ENCODE measurements at regions not wholly inside any gene's neighbourhood (a gene's known extent, or its start where the extent isn't known, plus 50 kb on each side); places are given as distances from the start of the nearest gene placed in this dataset.
"Not testable (repeated sequence)": the region's sequence is repeated elsewhere in the genome, so short reads cannot be mapped to it uniquely, and the experiment has no call there.

DNA sequence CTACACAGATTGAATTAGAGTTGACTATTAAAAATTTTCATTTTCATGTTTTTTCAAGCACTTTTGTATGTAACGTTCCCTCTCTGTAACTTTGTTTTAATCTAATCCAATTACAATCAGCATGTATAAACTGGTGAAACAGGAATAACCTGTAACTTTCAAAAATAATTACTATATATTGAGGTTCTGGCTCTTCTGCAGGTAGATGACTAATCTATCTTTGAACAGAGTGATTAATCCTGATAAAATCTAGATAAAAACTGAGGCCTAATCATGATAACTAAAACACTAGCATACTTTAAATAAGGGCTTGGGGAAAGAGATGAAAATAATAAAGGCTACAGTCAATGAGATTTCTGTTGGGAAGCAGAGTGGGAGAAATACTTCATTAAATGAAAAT is 101.6 kb upstream of the KCND2 start:
- H3K4me3 ChIP-seq: no peak overlapping the region
- H3K27ac ChIP-seq: no peak overlapping the region
- no peaks in the 10 kb centered on the region for H3K4me1 ChIP-seq (replicated peaks)
- DNase-seq (ENCODE audit: low read depth in 1 of 2, low spot score in 2 of 2): no peak
- no peaks in the 10 kb centered on the region for H3K36me3 ChIP-seq
- H3K9me3 ChIP-seq (replicated peaks): no peaks in the 10 kb centered on the region
- no peaks in the 10 kb centered on the region for H3K27me3 ChIP-seq (replicated peaks)

DNA sequence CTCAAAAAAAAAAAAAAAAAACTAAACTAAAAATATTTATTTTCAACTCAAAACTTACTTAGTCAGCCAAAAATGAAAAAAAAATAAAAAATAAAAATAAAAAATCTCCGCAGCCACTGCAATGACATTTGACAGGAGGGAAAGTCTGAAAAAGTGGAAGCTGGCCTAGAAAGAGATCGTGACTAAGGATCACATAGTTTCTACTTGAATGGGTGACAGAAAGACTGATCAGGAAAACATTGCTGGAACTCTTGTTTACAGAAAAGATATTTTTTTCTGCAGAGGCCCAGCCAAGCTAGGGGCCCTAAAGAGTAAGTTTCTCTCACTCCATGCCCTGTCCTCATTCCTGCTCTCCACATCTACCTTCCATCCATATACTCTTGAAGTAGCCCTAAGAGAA is 92.8 kb upstream of the KCND2 start:
- no peak for DNase-seq (ENCODE audit: low read depth in 1 of 2, low spot score in 2 of 2)

DNA sequence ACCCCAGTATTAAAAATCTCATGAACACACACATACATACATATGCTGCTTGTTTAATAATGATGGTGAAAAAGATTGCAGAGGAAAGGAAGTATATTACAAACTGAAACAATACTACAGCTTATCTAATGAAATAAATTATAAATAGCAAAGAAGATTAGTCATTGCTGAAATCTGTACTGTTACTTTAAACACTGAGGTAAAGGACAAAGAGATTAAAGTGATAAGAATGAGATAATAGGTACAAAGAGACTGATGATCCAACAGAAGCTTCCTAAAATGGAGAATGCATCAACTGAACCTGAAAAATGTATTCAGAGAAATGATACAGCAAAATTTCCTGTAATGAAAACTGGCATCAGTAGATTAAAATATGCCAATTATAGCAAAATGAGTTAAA is 91.5 kb upstream of the KCND2 start:
- Histone ChIP-seq H3K36me3 (no peaks in the 10 kb centered on the region), H3K4me3 (no peak overlapping the region), H3K4me1 (replicated peaks) (no peaks in the 10 kb centered on the region), H3K27me3 (replicated peaks) (no peaks in the 10 kb centered on the region), H3K9me3 (replicated peaks) (no peaks in the 10 kb centered on the region), H3K27ac (no peak overlapping the region)
- DNase-seq (ENCODE audit: low read depth in 1 of 2, low spot score in 2 of 2): no peak

More for the DNA sequence above, 92.8 kb upstream of the KCND2 start:
- H3K27ac ChIP-seq: no peak overlapping the region
- no peak overlapping the region for H3K4me3 ChIP-seq
- H3K36me3 ChIP-seq: no peaks in the 10 kb centered on the region
- H3K27me3 ChIP-seq (replicated peaks): no peaks in the 10 kb centered on the region
- no peaks in the 10 kb centered on the region for H3K4me1 ChIP-seq (replicated peaks)
- H3K9me3 ChIP-seq (replicated peaks): no peaks in the 10 kb centered on the region

DNA sequence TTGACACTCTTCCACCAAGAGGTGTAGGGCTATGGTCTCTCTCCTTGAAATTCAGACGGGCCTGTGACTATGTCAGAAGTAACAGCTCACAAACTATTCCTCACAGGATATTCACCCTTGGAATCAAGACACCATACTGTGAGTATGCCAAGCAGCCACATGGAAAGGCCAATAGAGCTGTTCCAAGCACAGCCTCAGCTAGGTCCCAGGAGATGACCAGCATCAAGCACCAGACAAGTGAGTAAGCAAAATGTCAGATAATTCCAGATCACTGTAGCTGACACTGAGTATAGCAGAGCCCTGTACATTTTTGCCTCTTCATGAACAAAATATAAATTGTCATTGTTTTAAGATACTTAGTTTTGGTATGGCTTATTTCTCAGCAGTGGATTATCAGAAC is 88.1 kb upstream of the KCND2 start:
- Histone ChIP-seq H3K4me1 (replicated peaks) (no peaks in the 10 kb centered on the region), H3K27me3 (replicated peaks) (no peaks in the 10 kb centered on the region), H3K4me3 (no peak overlapping the region), H3K27ac (no peak overlapping the region), H3K36me3 (no peaks in the 10 kb centered on the region), H3K9me3 (replicated peaks) (no peaks in the 10 kb centered on the region)
- no peak for DNase-seq (ENCODE audit: low read depth in 1 of 2, low spot score in 2 of 2)

DNA sequence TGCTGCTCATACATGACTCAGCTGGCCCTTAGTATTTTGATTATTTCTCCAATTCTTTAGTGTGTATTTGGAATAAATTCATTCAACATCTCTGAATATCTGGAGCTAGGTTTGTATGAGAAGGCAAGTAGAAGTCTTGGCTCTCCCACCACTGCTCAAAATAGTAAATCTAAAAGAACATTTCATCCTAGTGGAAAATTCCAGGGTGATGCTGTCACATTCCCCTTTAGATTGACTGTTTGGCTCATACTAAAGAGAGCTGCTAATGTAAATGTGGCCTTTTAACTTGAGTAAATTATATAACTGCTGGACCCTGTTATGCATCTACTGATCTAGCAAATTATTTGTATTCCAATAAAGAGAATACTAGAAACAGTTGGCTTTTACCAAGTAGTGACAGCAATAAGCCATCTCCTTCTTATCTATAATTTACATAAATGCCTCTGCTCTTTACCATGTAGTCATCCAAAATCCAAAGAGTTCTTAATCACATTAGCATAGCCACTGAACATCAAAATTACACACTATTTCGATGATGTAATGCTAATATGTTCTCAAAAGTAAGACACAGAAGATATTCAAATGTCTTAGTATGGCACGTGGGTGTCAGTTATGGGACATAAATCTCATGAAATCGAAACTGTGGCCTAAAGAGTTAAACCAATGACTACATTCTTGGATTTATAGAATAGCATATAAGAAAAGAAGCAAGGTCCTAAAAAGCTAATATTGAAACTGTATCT is 86.9 kb upstream of the KCND2 start:
- H3K27ac ChIP-seq: no peak overlapping the region
- no peaks in the 10 kb centered on the region for H3K27me3 ChIP-seq (replicated peaks)
- H3K36me3 ChIP-seq: no peaks in the 10 kb centered on the region
- H3K9me3 ChIP-seq (replicated peaks): no peaks in the 10 kb centered on the region
- H3K4me3 ChIP-seq: no peak overlapping the region
- H3K4me1 ChIP-seq (replicated peaks): no peaks in the 10 kb centered on the region
- DNase-seq (ENCODE audit: low read depth in 1 of 2, low spot score in 2 of 2): no peak

DNA sequence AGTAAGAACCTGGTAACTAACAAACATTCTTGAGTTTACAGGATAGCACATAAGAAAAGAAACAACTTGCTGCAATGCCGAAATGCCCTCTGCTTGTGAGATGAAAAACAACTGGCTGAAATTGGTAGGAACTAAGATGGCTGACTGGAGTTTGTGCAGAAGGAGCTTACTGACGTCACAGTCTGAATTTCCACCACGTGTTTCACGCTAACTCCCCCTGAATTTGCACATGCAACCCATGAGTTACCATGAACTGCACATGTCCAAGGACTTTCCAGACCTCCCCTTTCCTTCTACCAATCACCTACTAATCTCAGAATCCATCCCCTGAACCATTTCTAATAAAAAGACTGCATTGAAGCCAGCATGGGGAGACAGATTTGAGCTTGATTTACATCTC is 86.3 kb upstream of the KCND2 start:
- Histone ChIP-seq H3K9me3 (replicated peaks) (no peaks in the 10 kb centered on the region), H3K4me3 (no peak overlapping the region), H3K27ac (no peak overlapping the region), H3K36me3 (no peaks in the 10 kb centered on the region), H3K4me1 (replicated peaks) (no peaks in the 10 kb centered on the region), H3K27me3 (replicated peaks) (no peaks in the 10 kb centered on the region)
- DNase-seq (ENCODE audit: low read depth in 1 of 2, low spot score in 2 of 2): no peak

DNA sequence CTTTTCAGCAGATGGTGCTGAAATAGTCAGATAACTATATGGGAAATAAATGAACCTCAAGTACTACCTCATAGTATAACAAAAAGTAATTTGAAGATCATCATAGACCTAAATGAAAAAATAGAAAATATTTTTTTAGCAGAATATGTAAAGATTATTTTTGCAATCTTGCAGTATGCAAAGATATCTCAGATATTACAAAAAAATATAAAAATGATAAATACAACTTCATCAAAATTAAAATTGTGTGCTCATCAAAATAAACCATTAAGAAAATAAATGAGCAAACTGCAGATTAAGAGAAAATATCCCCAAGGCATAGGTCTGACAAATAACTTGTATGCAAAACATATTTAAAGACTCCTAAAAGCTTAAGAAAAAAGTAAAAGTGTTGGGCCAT is 83.4 kb upstream of the KCND2 start:
- Histone ChIP-seq H3K4me3 (no peak overlapping the region), H3K36me3 (no peaks in the 10 kb centered on the region), H3K27ac (no peak overlapping the region)

DNA sequence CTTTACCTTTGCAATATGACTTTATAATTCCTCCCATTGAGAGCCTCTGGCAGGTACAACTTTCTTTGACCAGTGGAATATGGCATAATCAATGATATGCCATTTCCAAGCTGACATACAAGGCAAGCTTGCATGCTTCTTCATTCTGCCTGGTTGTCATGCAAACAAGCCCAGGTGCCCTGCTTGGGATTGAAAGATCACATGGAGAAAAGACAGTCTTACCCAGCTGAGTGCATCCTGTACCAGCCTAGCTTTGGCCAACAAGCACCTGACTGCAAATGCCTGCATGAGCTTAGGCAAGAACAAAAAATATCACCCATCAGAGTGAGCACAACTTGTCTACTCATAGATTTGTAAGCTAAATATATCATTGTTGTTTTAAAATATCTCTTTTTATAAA is 82.9 kb upstream of the KCND2 start:
- no peaks in the 10 kb centered on the region for H3K27me3 ChIP-seq (replicated peaks)
- H3K36me3 ChIP-seq: no peaks in the 10 kb centered on the region
- H3K27ac ChIP-seq: no peak overlapping the region
- DNase-seq (ENCODE audit: low read depth in 1 of 2, low spot score in 2 of 2): no peak
- no peaks in the 10 kb centered on the region for H3K9me3 ChIP-seq (replicated peaks)
- no peak overlapping the region for H3K4me3 ChIP-seq
- H3K4me1 ChIP-seq (replicated peaks): no peaks in the 10 kb centered on the region

More for the DNA sequence above, 83.4 kb upstream of the KCND2 start:
- no peak for DNase-seq (ENCODE audit: low read depth in 1 of 2, low spot score in 2 of 2)
- no peaks in the 10 kb centered on the region for H3K9me3 ChIP-seq (replicated peaks)
- no peaks in the 10 kb centered on the region for H3K27me3 ChIP-seq (replicated peaks)
- no peaks in the 10 kb centered on the region for H3K4me1 ChIP-seq (replicated peaks)

DNA sequence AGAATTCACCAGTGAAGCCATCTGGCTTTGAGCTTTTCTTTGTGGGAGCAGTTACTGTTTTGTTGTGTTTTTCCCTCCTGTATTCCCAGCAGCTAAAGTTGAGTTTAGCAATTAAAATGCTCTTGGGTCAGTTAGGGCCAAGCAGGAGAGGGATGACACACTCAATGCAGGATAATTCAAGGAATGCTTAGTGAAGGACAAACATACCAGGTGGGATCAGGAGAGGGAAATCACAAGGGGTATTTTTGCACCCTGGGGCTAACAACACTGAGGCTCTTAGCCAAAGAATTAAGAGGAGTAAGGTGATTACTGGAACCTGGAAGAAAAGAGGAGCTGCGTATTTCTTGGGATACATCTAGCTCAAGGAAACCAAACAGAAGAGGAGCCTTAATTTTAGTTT is 82.4 kb upstream of the KCND2 start:
- Histone ChIP-seq H3K36me3 (no peaks in the 10 kb centered on the region), H3K4me3 (no peak overlapping the region), H3K27me3 (replicated peaks) (no peaks in the 10 kb centered on the region), H3K4me1 (replicated peaks) (no peaks in the 10 kb centered on the region), H3K27ac (no peak overlapping the region), H3K9me3 (replicated peaks) (no peaks in the 10 kb centered on the region)
- no peak for DNase-seq (ENCODE audit: low read depth in 1 of 2, low spot score in 2 of 2)

DNA sequence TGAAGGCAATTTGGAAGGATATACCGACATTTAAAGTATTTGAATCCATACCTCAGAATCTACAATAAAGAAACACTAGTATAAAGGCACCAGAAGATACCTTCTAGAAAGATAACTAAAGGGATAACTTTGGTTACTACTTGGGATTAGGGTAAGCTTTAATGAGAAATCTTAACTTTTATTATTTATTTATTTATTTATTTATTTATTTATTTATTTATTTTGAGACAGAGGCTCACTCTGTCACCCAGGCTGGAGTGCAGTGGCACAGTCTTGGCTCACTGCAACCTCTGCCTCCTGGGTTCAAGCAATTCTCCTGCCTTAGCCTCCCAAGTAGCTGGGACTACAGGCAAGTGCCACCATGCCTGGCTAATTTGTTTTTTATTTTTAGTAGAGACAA is 81.6 kb upstream of the KCND2 start:
- H3K27ac ChIP-seq; H3K4me3 ChIP-seq; H3K27me3 ChIP-seq (replicated peaks); H3K36me3 ChIP-seq; H3K9me3 ChIP-seq (replicated peaks); DNase-seq (ENCODE audit: low read depth in 1 of 2, low spot score in 2 of 2); H3K4me1 ChIP-seq (replicated peaks): not testable (repeated sequence)

DNA sequence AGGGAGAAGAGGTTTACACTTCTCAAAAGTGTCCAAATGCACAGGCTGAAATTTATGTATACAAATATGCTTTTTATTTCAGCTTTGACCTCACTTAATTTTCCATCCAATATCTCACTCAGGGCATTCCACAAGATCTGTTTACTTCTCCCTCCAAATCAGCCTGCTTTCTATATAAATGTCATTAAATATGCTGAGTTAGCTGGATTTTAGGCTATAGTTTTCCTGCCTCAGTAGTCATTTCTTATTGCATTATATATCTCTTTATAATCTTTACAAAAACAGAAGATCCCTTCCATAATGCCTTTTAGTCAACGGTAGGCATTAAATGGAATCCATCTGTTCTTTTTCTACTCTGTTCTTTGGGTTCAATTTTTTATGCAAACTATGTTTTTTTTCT is 71.7 kb upstream of the KCND2 start:
- Histone ChIP-seq H3K27ac (no peak overlapping the region), H3K27me3 (replicated peaks) (no peaks in the 10 kb centered on the region), H3K36me3 (no peaks in the 10 kb centered on the region), H3K9me3 (replicated peaks) (no peaks in the 10 kb centered on the region), H3K4me3 (no peak overlapping the region), H3K4me1 (replicated peaks) (no peaks in the 10 kb centered on the region)
- DNase-seq (ENCODE audit: low read depth in 1 of 2, low spot score in 2 of 2): no peak

DNA sequence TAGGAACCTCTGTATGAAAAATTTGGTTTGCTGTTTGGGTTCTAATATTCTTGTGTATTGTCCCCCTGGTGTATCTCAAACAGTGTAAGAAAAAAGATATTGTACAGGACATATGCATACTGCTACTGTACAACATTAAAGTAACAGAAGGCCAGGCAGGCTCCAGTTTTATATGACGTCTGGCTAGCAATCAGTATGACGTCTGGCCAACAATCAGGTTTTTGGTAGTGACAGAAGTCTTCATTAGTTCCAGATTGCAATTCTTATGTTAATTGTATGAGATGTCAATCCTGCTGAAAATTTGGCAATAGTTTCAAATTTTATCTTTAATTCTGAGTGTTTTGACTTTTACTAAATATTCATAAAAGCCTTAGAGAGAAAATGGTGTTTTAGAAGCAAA is 67.9 kb upstream of the KCND2 start:
- Histone ChIP-seq H3K27ac (no peak overlapping the region), H3K4me3 (no peak overlapping the region), H3K36me3 (no peaks in the 10 kb centered on the region), H3K27me3 (replicated peaks) (no peaks in the 10 kb centered on the region), H3K9me3 (replicated peaks) (no peaks in the 10 kb centered on the region), H3K4me1 (replicated peaks) (no peaks in the 10 kb centered on the region)
- DNase-seq (ENCODE audit: low read depth in 1 of 2, low spot score in 2 of 2): no peak

DNA sequence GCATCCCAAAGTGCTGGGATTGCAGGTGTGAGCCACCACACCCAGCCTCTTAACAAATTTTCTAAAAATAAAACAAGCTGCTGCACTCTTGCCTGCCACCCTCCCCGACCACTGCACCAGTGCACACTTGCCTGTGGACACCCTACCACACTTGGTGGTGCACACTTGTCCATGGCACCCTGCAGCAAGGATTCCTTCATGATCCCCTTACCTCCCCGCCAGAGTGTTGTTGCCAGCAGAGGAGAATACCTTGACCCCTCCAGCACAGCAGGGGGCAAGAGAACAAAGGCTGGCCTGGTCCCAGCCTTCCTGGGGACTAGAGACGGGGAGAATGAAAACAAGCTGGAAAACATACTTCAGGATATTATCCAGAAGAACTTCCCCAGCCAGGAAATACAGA is 65.9 kb upstream of the KCND2 start:
- H3K27ac ChIP-seq: no peak overlapping the region
- H3K4me3 ChIP-seq: no peak overlapping the region
- no peaks in the 10 kb centered on the region for H3K27me3 ChIP-seq (replicated peaks)
- no peak for DNase-seq (ENCODE audit: low read depth in 1 of 2, low spot score in 2 of 2)
- H3K4me1 ChIP-seq (replicated peaks): no peaks in the 10 kb centered on the region
- H3K9me3 ChIP-seq (replicated peaks): no peaks in the 10 kb centered on the region
- H3K36me3 ChIP-seq: no peaks in the 10 kb centered on the region

DNA sequence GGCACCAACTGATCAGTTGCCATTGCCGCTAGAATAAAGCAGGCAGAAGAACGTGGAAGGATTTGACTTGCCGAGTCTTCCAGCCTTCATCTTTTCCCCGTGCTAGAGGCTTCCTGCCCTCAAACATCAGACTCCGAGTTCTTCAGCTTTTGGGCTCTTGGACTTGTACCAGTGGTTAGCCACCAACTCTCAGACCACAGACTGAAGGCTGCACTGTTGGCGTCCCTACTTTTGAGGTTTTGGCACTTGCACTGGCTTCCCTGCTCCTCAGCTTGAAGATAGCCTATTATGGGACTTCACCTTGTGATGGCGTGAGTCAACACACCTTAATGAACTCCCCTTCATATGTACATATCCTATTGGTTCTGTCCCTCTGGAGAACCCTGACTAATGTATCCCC is 57.3 kb upstream of the KCND2 start:
- Histone ChIP-seq H3K4me3 (no peak overlapping the region), H3K27me3 (replicated peaks) (no peaks in the 10 kb centered on the region), H3K9me3 (replicated peaks) (no peaks in the 10 kb centered on the region), H3K27ac (no peak overlapping the region), H3K36me3 (no peaks in the 10 kb centered on the region), H3K4me1 (replicated peaks) (no peaks in the 10 kb centered on the region)
- DNase-seq (ENCODE audit: low read depth in 1 of 2, low spot score in 2 of 2): no peak

DNA sequence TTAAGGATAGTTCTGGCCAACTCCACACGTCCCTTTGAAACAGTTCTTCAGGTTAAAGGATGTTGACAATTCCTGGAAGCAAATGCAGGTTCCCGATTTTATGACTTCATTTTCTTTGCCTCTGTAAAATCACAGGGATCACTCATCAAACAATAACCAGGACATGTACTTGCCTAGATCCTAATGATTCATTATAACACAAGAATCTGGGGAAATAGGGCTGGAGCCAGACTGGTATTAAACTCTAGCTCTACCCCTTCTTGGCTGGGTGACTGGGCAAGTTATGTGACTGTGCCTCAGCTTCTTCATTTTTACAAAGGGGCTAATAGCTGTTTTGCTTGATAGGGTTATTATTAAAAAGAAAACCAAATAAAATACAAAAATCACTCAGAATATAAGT is 56.0 kb upstream of the KCND2 start:
- DNase-seq (ENCODE audit: low read depth in 1 of 2, low spot score in 2 of 2): no peak
- H3K27me3 ChIP-seq (replicated peaks): no peaks in the 10 kb centered on the region
- H3K4me1 ChIP-seq (replicated peaks): no peaks in the 10 kb centered on the region
- H3K36me3 ChIP-seq: no peaks in the 10 kb centered on the region
- no peaks in the 10 kb centered on the region for H3K9me3 ChIP-seq (replicated peaks)
- H3K27ac ChIP-seq: no peak overlapping the region
- H3K4me3 ChIP-seq: no peak overlapping the region
